MM.1S (cell line): ENCODE measurements at regions not wholly inside any gene's neighbourhood (a gene's known extent, or its start where the extent isn't known, plus 50 kb on each side); places are given as distances from the start of the nearest gene placed in this dataset.
"Not testable (repeated sequence)": the region's sequence is repeated elsewhere in the genome, so short reads cannot be mapped to it uniquely, and the experiment has no call there.

Experiments
- DNase-seq: peaks from one replicate; pipeline ENCODE4 v3.0.0-alpha.2; 2015
- H2AFZ ChIP-seq: fragments of 300-600 bp; sonication (generic); 2 replicates; pipeline ENCODE4 v1.6.0; 2016; ENCODE audit warnings: antibody characterized with exemption, low read length
- H3F3A ChIP-seq: fragments of 300-600 bp; sonication (generic); 2 replicates; pipeline ENCODE4 v1.6.1; 2016; ENCODE audit warnings: mild to moderate bottlenecking, antibody characterized with exemption, low read length, moderate library complexity, mixed read lengths; ENCODE audit not compliant: insufficient read depth
- H3K27ac ChIP-seq: fragments of 300-600 bp; sonication (generic); 2 replicates; pipeline ENCODE4 v1.5.1; 2016; ENCODE audit warnings: mild to moderate bottlenecking, low read length
- H3K27me3 ChIP-seq: fragments of 300-600 bp; sonication (generic); replicated peaks from 2 replicates; pipeline ENCODE4 v1.6.0; 2016; ENCODE audit warnings: low read length; ENCODE audit not compliant: insufficient read depth
- H3K36me3 ChIP-seq: fragments of 300-600 bp; sonication (generic); replicated peaks from 2 replicates; pipeline ENCODE4 v1.6.1; 2016; ENCODE audit warnings: mild to moderate bottlenecking, low read length, mixed read lengths; ENCODE audit not compliant: insufficient read depth
- H3K4me1 ChIP-seq: fragments of 300-600 bp; sonication (generic); 2 replicates; pipeline ENCODE4 v1.6.1; 2016; ENCODE audit warnings: low read length, mixed read lengths
- H3K4me2 ChIP-seq: fragments of 300-600 bp; sonication (generic); 2 replicates; pipeline ENCODE4 v1.6.0; 2016; ENCODE audit warnings: low read depth, low read length
- H3K4me3 ChIP-seq: fragments of 300-600 bp; sonication (generic); 2 replicates; pipeline ENCODE4 v1.5.1; 2016; ENCODE audit warnings: low read length, mixed read lengths
- H3K79me2 ChIP-seq: fragments of 300-600 bp; sonication (generic); 2 replicates; pipeline ENCODE4 v1.6.1; 2016; ENCODE audit warnings: mixed run types, low read length, mixed read lengths
- H3K9ac ChIP-seq: fragments of 300-600 bp; sonication (generic); 2 replicates; pipeline ENCODE4 v1.6.1; 2016; ENCODE audit warnings: low read length, mixed read lengths
- H3K9me2 ChIP-seq: fragments of 300-600 bp; sonication (generic); replicated peaks from 2 replicates; pipeline ENCODE4 v1.6.1; 2016; ENCODE audit warnings: mild to moderate bottlenecking, low read length, mixed read lengths; ENCODE audit not compliant: insufficient read depth
- H3K9me3 ChIP-seq: fragments of 300-600 bp; sonication (generic); replicated peaks from 2 replicates; pipeline ENCODE4 v1.6.1; 2016; ENCODE audit warnings: mild to moderate bottlenecking, low read length, mixed read lengths; ENCODE audit not compliant: insufficient read depth
- H4K20me1 ChIP-seq: fragments of 300-600 bp; sonication (generic); 2 replicates; pipeline ENCODE4 v1.6.1; 2016; ENCODE audit warnings: mild to moderate bottlenecking, low read length, moderate library complexity, mixed read lengths; ENCODE audit not compliant: insufficient read depth

DNA sequence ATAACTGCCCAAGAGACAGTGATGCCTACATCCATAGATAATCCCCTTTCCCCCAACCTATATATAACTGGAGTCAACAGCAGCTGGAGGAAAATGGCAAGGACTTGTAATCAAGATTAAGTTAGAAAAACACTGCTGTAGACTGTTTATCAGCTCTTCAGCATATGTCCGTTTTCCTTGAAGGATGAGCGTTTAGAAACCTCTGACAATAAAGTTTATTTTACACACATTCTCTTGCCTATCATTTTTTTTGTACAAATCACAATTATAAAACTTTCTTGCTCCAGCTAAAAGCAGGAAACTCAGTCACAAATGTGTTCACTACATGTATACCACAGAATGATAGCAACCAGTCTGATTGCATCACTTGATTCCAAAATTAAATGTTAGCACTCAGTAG is 50.8 kb downstream of the PPIAL4G start:
- not testable (repeated sequence) for H3K36me3 ChIP-seq, H2AFZ ChIP-seq, H3K27me3 ChIP-seq, DNase-seq, H3K4me3 ChIP-seq, H3F3A ChIP-seq, H3K9me2 ChIP-seq, H4K20me1 ChIP-seq, H3K27ac ChIP-seq, H3K79me2 ChIP-seq, H3K4me1 ChIP-seq, H3K9me3 ChIP-seq, H3K9ac ChIP-seq, H3K4me2 ChIP-seq

DNA sequence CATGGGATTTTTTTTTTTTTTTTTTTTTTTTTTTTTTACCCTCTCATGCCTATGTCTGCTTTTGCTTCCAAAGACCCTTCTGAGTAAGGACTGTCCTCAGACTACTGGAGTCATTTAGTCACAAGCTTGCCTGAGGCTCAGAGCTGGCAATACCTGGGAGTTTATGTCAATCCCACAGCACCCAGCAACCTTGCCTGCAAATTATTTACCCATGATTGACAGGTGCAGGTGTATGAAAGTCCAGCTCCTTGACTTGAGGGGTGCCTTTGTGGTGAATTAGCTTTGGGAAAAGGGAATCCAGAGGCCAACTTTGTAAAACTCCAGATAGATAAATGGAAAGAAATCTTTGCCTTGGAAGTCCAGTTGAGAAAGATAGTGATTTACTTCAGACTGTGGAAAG is 53.2 kb downstream of the PPIAL4G start:
- not testable (repeated sequence) for H3K4me1 ChIP-seq, H3K9me3 ChIP-seq, H3F3A ChIP-seq, H2AFZ ChIP-seq, H3K4me3 ChIP-seq, H3K9ac ChIP-seq, H3K27ac ChIP-seq, H3K36me3 ChIP-seq, H3K27me3 ChIP-seq, DNase-seq, H3K9me2 ChIP-seq, H4K20me1 ChIP-seq, H3K79me2 ChIP-seq, H3K4me2 ChIP-seq

DNA sequence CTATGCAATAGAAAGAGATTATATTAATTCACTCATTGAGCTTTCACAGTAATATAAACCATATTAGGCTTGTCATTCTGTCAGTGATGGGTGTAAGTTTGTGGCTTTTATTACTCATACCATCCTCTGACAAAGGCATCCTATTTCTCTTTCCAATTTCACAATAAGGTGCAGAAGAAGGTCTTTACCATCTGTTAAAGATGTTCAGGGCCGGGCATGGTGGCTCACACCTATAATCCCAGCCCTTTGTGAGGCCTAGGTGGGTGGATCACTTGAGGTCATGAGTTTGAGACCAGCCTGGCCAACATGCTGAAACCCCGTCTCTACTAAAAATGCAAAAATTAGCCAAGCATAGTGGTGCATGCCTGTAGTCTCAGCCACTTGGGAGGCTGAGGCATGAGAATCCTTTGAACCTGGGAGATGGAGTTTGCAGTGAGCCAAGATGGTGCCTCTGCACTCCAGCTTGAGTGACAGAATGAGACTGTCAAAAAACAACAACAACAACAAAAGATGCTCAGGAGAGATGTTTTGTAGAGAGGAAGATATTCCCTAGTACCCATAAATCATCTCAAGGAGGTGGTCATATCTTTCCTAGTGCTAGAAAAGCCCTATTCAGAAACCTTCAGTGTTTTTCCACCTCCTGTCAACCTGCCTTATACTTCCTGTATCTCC is 56.0 kb downstream of the PPIAL4G start:
- H4K20me1 ChIP-seq, DNase-seq: not testable (repeated sequence)

DNA sequence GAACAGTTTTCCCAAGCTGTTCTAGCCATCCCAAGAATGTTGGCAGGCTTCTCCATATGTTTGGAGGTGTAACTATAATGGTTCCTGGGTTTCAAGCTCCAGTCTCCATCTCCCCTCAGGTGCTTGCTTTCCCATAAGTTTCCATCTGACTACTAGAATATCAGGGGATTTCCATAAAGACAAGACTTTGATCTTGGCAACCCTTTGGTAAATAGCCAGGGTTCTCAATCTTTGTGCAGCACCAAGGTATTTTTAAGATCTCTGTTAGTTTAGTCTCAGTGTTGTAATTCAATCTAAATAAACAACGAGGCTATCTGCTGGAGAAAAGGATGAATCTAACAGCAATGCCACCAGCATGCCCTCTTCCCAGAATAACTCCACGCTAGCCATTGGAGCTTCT is 56.7 kb downstream of the PPIAL4G start:
- H2AFZ ChIP-seq, H3K4me2 ChIP-seq, DNase-seq, H3K27ac ChIP-seq, H3K9ac ChIP-seq, H3K36me3 ChIP-seq, H3K9me2 ChIP-seq, H3K4me3 ChIP-seq, H3K4me1 ChIP-seq, H3F3A ChIP-seq, H4K20me1 ChIP-seq, H3K79me2 ChIP-seq, H3K27me3 ChIP-seq, H3K9me3 ChIP-seq: not testable (repeated sequence)

More for the DNA sequence above, 56.0 kb downstream of the PPIAL4G start:
- H2AFZ ChIP-seq, H3K9me2 ChIP-seq, H3F3A ChIP-seq, H3K27me3 ChIP-seq, H3K79me2 ChIP-seq, H3K4me3 ChIP-seq, H3K9ac ChIP-seq, H3K36me3 ChIP-seq, H3K4me1 ChIP-seq, H3K9me3 ChIP-seq, H3K27ac ChIP-seq, H3K4me2 ChIP-seq: not testable (repeated sequence)

DNA sequence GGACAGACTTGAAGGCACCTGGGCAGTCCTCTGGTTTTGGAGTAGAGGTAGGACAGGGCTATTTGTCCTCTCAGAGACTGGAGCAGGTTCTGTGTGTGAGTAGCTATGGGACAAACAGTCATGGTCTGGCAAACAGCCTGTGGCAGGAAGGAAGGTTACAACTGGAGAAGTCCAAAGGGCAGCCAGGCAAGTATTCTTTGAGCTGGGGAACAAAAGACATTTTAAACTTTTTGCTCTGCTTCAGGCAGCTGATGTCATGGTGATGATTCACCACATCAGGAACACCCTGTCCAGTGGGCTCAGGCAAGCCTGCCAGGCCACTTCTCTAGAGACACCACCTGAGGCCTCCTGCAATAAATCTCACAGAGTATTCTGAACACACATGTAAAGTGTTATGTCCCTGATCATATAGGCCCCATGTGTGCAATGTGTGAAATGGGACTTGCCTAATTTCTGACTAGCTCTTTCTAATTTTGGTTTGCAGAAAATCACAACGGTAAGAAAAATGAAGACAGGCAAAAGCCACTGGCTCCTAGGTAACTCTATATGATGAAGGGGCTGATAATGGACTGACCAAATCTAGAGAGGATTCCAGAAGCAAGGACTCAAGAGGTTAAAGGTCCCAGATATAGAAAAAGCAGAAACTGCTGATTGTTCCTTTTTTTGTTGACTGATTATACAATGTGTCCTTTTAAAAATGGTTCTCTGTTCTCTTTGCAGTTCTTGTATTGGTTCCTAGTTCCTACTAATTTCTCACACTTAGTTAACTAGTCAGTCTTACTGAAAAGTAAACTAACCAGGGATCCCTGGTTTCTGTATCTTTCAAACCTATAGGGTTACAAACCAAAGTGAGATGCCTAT is 58.7 kb downstream of the PPIAL4G start:
- H3K36me3 ChIP-seq, H3F3A ChIP-seq, H3K9me3 ChIP-seq, H3K4me1 ChIP-seq, H3K9me2 ChIP-seq, H3K9ac ChIP-seq, H2AFZ ChIP-seq, H3K27me3 ChIP-seq, H3K79me2 ChIP-seq, H3K27ac ChIP-seq, H3K4me2 ChIP-seq, H4K20me1 ChIP-seq, H3K4me3 ChIP-seq, DNase-seq: not testable (repeated sequence)

DNA sequence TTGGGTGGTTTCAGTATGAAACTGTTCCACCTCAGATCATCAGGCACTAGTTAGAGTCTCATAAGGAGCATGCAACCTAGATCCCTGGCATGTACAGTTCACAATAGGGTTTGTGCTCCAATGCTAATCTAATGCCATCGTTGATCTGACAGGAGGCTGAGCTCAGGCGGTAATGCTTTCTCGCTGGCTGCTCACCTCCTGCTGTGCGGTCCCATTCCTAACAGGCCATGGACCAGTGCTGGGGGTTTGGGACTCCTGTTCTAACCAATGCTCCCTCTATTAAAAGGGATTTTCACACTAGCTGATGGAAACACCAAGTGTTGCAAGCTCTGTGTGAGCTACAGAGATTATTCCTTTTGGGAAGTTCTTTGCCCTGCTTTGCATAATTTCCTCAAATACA is 60.2 kb downstream of the PPIAL4G start:
- H3K4me2 ChIP-seq, H4K20me1 ChIP-seq, H3K9me3 ChIP-seq, H3K27ac ChIP-seq, H3K36me3 ChIP-seq, H3K9me2 ChIP-seq, H2AFZ ChIP-seq, H3K79me2 ChIP-seq, DNase-seq, H3K9ac ChIP-seq, H3K27me3 ChIP-seq, H3K4me1 ChIP-seq, H3F3A ChIP-seq, H3K4me3 ChIP-seq: not testable (repeated sequence)

DNA sequence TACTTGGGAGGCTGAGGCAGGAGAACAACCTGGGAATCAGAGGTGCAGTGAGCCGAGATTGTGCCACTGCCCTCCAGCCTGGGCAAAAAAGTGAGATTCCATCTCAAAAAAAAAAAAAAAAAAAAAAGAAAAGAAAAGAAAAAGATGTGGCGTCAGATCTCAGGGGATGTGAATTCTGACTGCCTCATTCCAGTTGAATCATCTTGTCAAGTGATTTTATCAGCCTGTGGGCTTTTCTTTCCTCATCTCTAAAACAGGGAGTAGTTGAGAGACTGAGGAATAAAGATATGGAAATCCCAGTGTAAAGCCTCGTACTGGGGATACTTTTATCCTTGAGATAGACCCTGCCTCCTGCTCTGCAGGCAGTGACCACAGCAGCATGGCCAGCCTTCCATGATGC is 65.9 kb downstream of the PPIAL4G start:
- H3K9me3 ChIP-seq, H3K27me3 ChIP-seq, H3K9ac ChIP-seq, DNase-seq, H3K4me1 ChIP-seq, H3K9me2 ChIP-seq, H3K36me3 ChIP-seq, H3K79me2 ChIP-seq, H3K27ac ChIP-seq, H4K20me1 ChIP-seq, H3K4me3 ChIP-seq, H3F3A ChIP-seq, H2AFZ ChIP-seq, H3K4me2 ChIP-seq: not testable (repeated sequence)

DNA sequence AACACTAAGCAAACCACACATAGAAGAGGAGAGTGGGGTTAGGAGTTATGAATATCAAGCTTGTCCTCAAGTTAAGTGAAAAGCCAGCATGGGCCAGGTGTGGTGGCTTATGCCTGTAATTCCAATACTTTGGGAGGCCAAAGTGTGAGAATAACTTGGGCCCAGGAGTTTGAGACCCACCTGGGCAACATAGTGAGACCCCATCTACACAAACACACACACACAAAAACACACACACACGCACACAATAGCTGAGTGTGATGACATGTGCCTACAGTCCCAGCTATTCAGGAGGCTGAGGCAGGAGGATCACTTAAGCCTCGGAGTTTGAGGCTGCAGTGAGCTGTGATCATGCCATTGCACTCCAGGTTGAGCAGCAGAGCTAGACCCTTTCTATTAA is 69.7 kb downstream of the PPIAL4G start:
- not testable (repeated sequence) for H3K79me2 ChIP-seq, H3K9me3 ChIP-seq, H3K4me3 ChIP-seq, H3K9me2 ChIP-seq, H2AFZ ChIP-seq, H3F3A ChIP-seq, H3K27ac ChIP-seq, H3K27me3 ChIP-seq, H3K4me1 ChIP-seq, H4K20me1 ChIP-seq, H3K4me2 ChIP-seq, H3K36me3 ChIP-seq, H3K9ac ChIP-seq, DNase-seq
